Muscle layer of duodenum (tissue), 2 donors: ENCODE measurements at regions not wholly inside any gene's neighbourhood (a gene's known extent, or its start where the extent isn't known, plus 50 kb on each side); places are given as distances from the start of the nearest gene placed in this dataset.

ENCODE experiments used
- H3K27ac ChIP-seq: one replicate; pipeline ENCODE4 v1.7.0; 2013; ENCODE audit warnings: mild to moderate bottlenecking, low read length
- H3K27me3 ChIP-seq: one replicate; pipeline ENCODE4 v1.7.0; 2013; ENCODE audit warnings: low read depth, mild to moderate bottlenecking, control low read depth, low read length
- H3K36me3 ChIP-seq, 2 donors: one replicate each; pipeline ENCODE4 v1.7.0; 2013; ENCODE audit warnings: low read length in 2 of 2, control low read depth in 1 of 2, mild to moderate bottlenecking in 1 of 2; ENCODE audit not compliant: insufficient read depth in 2 of 2, control insufficient read depth in 1 of 2
- H3K4me1 ChIP-seq, 2 donors: one replicate each; pipeline ENCODE4 v1.7.0; 2013; ENCODE audit warnings: low read length in 2 of 2, mild to moderate bottlenecking in 2 of 2, control low read depth in 1 of 2, moderate library complexity in 1 of 2; ENCODE audit not compliant: insufficient read depth in 2 of 2, control insufficient read depth in 1 of 2
- H3K4me3 ChIP-seq, 2 donors: one replicate each; pipeline ENCODE4 v1.7.0; 2013; ENCODE audit warnings: low read length in 2 of 2, low read depth in 1 of 2, mild to moderate bottlenecking in 1 of 2
- H3K9me3 ChIP-seq, 2 donors: one replicate each; pipeline ENCODE4 v1.7.0; 2013; ENCODE audit warnings: low read length in 2 of 2, control low read depth in 1 of 2, mild to moderate bottlenecking in 1 of 2; ENCODE audit not compliant: control insufficient read depth in 1 of 2
- donor health status: healthy.

GRCh38 chr5:38707352-38708210, 138.2 kb upstream of the OSMR start:
- Histone ChIP-seq H3K27me3 (no peaks in the 10 kb centered on the region), H3K4me1 (no peaks in the 10 kb centered on the region), H3K27ac (no peak overlapping the region), H3K4me3 (no peak overlapping the region), H3K9me3 (no peaks in the 10 kb centered on the region), H3K36me3 (no peaks in the 10 kb centered on the region)

GRCh38 chr5:38709678-38710306, 136.0 kb upstream of the OSMR start:
- no peak overlapping the region for H3K27ac ChIP-seq

DNA sequence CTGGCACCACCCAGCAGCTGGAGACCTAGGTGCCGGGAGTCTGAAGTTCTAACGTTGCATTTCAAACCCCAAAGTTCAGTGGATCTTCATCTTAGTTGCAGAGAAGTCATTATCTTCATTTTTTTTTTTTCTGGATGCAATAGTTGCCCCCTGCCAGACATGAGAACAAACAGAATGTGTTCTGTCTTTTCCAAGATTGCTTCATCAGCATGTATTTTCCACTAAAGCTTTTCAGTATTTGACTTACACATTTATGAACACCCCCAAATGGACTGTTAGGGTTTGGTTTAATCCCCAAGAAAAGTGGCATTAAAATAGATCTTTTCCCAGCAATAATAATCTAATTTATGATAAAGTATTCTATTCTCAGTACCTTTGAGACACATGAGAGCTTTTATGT, 135.2 kb upstream of the OSMR start:
- no peaks in the 10 kb centered on the region for H3K27me3 ChIP-seq
- H3K36me3 ChIP-seq = no peaks in the 10 kb centered on the region
- no peaks in the 10 kb centered on the region for H3K9me3 ChIP-seq
- no peak overlapping the region for H3K4me3 ChIP-seq
- H3K27ac ChIP-seq = no peak overlapping the region
- H3K4me1 ChIP-seq = no peaks in the 10 kb centered on the region

More at GRCh38 chr5:38709678-38710306, 136.0 kb upstream of the OSMR start:
- H3K9me3 ChIP-seq = no peaks in the 10 kb centered on the region
- no peak overlapping the region for H3K4me3 ChIP-seq
- no peaks in the 10 kb centered on the region for H3K27me3 ChIP-seq
- no peaks in the 10 kb centered on the region for H3K36me3 ChIP-seq
- no peaks in the 10 kb centered on the region for H3K4me1 ChIP-seq

- no peaks in the 10 kb centered on the region for H3K4me1 ChIP-seq
- no peaks in the 10 kb centered on the region for H3K9me3 ChIP-seq
- H3K27me3 ChIP-seq = no peaks in the 10 kb centered on the region
- H3K36me3 ChIP-seq = no peaks in the 10 kb centered on the region
- no peak overlapping the region for H3K27ac ChIP-seq
- no peak overlapping the region for H3K4me3 ChIP-seq
Observed at GRCh38 chr5:38712391-38712790, 133.4 kb upstream of the OSMR start.

DNA sequence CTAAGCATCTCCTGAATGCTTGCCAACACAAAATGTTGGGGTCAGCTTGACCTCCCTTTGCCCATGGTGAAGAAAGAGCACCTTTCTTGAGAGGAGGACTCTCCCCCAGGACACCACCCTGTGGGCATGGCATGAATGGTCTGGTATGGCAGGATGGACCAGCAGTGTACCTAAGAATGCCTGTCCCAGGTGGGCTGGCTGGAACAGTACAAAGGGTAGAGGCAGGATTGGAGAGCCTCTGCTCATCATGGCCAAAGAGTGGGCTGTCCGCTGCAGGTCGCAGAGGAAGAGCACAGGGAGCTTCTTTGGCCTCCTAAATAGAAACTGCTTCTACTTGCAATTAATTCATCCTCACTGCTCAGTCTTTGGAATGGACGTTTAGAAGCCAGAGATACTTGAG, 131.6 kb upstream of the OSMR start:
- Histone ChIP-seq H3K27ac (no peak overlapping the region), H3K9me3 (no peaks in the 10 kb centered on the region), H3K4me1 (no peaks in the 10 kb centered on the region), H3K27me3 (no peaks in the 10 kb centered on the region), H3K36me3 (no peaks in the 10 kb centered on the region), H3K4me3 (no peak overlapping the region)

GRCh38 chr5:38714703-38715355, 131.0 kb upstream of the OSMR start:
- Histone ChIP-seq H3K27me3 (no peaks in the 10 kb centered on the region), H3K4me1 (peaks cover 0 to 4% of the 10 kb centered on the region in 2 donors)

DNA sequence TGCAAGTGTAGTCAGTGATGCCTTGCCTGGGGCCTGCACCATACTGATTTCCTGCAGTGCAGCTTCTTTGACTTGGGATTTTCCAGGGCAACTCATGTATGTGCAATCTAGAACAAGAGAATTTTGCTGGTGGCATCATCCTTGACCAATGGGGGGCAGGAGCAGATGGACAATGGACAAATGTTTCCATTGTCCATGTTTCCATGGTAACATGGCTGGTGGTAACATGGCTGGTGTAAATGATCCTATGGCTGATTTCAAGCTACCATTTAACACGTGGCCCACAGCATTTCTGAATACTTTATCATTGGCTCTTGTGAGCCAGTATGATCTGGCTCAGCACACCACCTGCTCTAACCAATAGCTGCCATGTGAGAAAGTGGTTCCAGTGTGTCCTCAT, 130.1 kb upstream of the OSMR start:
- H3K27ac ChIP-seq = no peak overlapping the region
- no peaks in the 10 kb centered on the region for H3K9me3 ChIP-seq
- peaks cover 0 to 7% of the 10 kb centered on the region in 2 donors for H3K4me1 ChIP-seq
- no peak overlapping the region for H3K4me3 ChIP-seq
- H3K36me3 ChIP-seq = no peaks in the 10 kb centered on the region
- H3K27me3 ChIP-seq = no peaks in the 10 kb centered on the region

More at GRCh38 chr5:38714703-38715355, 131.0 kb upstream of the OSMR start:
- no peak overlapping the region for H3K27ac ChIP-seq
- no peak overlapping the region for H3K4me3 ChIP-seq
- H3K36me3 ChIP-seq = no peaks in the 10 kb centered on the region
- H3K9me3 ChIP-seq = no peaks in the 10 kb centered on the region

- peaks cover 0 to 7% of the 10 kb centered on the region in 2 donors for H3K4me1 ChIP-seq
- H3K36me3 ChIP-seq = no peaks in the 10 kb centered on the region
- H3K27ac ChIP-seq = no peak overlapping the region
- H3K9me3 ChIP-seq = no peaks in the 10 kb centered on the region
- H3K27me3 ChIP-seq = no peaks in the 10 kb centered on the region
- no peak overlapping the region for H3K4me3 ChIP-seq
Observed at GRCh38 chr5:38716516-38716915, 129.3 kb upstream of the OSMR start.

DNA sequence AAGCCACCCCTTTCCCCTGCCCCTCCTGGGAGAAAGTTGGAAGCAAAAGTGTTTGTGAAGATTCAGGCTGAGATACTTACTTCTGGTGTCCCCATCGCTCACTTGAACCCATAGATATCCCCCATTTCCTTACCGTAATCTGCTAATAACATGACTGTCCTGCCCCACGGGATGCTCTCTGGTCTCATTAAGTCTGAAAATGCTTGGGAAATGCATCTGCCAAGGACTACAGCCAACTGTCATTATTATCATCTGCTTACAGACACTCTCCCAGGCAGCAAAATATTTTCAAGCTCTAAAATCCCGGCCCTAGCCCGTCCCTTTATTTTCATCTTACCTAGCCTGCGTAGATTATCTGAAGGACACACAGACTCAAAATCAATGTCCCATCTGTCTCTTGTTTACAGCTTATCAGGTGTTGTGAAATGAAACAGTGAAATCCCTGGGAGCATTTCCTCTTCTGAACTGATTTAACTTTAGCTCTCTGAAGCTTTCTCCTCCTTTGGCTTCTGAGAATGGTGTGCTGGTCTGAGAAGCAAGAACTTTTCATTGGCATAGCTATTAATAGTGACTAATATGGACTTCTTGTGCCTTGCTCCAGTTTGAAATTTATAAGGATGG, 126.9 kb upstream of the OSMR start:
- no peaks in the 10 kb centered on the region for H3K36me3 ChIP-seq
- no peaks in the 10 kb centered on the region for H3K27me3 ChIP-seq
- H3K4me1 ChIP-seq = peaks cover 0 to 7% of the 10 kb centered on the region in 2 donors
- H3K27ac ChIP-seq = peak overlapping the region; percentile 11
- H3K4me3 ChIP-seq = no peak overlapping the region
- no peaks in the 10 kb centered on the region for H3K9me3 ChIP-seq

DNA sequence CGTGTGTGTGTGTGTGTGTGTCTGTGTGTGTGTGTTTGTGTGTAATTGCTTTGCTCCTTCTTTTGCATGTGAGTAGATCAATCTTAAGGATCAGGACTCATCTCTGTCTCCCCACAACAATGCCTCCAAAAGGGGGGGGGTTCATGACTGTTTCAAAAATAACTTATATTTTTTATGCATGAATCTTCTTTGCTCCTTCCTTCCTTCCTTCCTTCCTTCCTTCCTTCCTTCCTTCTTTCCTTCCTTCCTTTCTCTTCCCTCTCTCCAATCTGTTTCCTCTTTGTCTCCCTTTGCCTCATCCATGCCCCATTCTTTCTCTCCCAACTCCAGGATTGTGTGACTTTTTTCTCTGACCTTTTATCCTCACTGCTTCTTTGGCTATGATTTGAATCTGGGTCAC, 126.4 kb upstream of the OSMR start:
- Histone ChIP-seq H3K27ac (no peak overlapping the region), H3K9me3 (no peaks in the 10 kb centered on the region), H3K4me3 (no peak overlapping the region), H3K36me3 (no peaks in the 10 kb centered on the region), H3K4me1 (peaks cover 0 to 7% of the 10 kb centered on the region in 2 donors), H3K27me3 (no peaks in the 10 kb centered on the region)

DNA sequence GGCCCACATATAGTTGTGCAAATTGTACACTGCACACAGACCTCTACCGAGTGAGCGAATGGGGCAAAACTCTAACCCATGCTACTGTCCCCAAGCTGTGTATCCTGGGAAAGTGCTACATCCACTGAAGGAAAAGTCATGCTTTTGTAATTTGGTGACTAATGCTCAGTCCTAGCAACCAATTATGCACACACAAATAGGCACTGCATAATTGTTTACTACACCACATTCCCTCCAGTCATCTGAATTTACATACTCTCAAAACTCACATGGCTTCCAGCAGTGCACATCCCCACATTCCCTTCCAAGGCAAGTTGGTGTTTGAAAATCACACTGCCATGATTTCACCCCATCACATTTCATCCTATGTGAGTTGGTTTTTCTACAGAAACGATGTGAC, 125.9 kb upstream of the OSMR start:
- Histone ChIP-seq H3K27ac (no peak overlapping the region), H3K4me1 (peaks cover 0 to 7% of the 10 kb centered on the region in 2 donors), H3K9me3 (no peaks in the 10 kb centered on the region), H3K4me3 (no peak overlapping the region), H3K27me3 (no peaks in the 10 kb centered on the region), H3K36me3 (no peaks in the 10 kb centered on the region)
